CD4-positive, alpha-beta T cell (primary cell): ENCODE measurements at regions not wholly inside any gene's neighbourhood (a gene's known extent, or its start where the extent isn't known, plus 50 kb on each side); places are given as distances from the start of the nearest gene placed in this dataset.

ENCODE experiments used
- ATAC-seq: fragments of 200-7000 bp; cut with Tn5 transposase; one replicate; pipeline ENCODE4 v1.10.0; 2022; ENCODE audit warnings: mild to moderate bottlenecking; ENCODE audit not compliant: poor library complexity
- CTCF ChIA-PET: fragments of 350-600 bp; sonication (Branson Sonifier 250); formaldehyde crosslinking; loops from one replicate; lab custom pipeline; 2021; ENCODE audit warnings: antibody characterized with exemption, inconsistent platforms; lab: Charles Lee
- POLR2A ChIA-PET: fragments of 350-600 bp; sonication (Branson Sonifier 250); formaldehyde crosslinking; loops from one replicate; lab custom pipeline; 2021; ENCODE audit warnings: antibody characterized with exemption, inconsistent platforms; lab: Charles Lee
- DNase-seq, 14 experiments: peaks; one replicate each; pipeline ENCODE4 v3.0.0-alpha.2; 2013 to 2020; ENCODE audit warnings: mixed read lengths in 2 of 14
- H3K27ac ChIP-seq, 2 donors: one replicate each; pipeline versions ENCODE4 v1.5.1 to v1.7.0; 2013; ENCODE audit warnings: low read length in 2 of 2, low read depth in 1 of 2, mild to moderate bottlenecking in 1 of 2
- H3K27me3 ChIP-seq, 2 experiments: 1 replicate in 1 of 2; 2 replicates in 1 of 2; pipeline versions ENCODE4 v1.6.1 to v1.7.0; 2013; ENCODE audit warnings: low read length in 2 of 2, control low read depth in 1 of 2, mild to moderate bottlenecking in 1 of 2, moderate library complexity in 1 of 2; ENCODE audit not compliant: insufficient read depth in 2 of 2, control insufficient read depth in 1 of 2
- H3K36me3 ChIP-seq: one replicate; pipeline ENCODE4 v1.6.1; 2013; ENCODE audit warnings: low read length, control low read depth; ENCODE audit not compliant: insufficient read depth
- H3K4me1 ChIP-seq: one replicate; pipeline ENCODE4 v1.6.1; 2013; ENCODE audit warnings: low read length, control low read depth; ENCODE audit not compliant: insufficient read depth
- H3K4me3 ChIP-seq: one replicate; pipeline ENCODE4 v1.5.1; 2013; ENCODE audit warnings: mild to moderate bottlenecking, low read length, moderate library complexity
- H3K9me3 ChIP-seq, 2 experiments: 1 replicate in 1 of 2; 2 replicates in 1 of 2; pipeline versions ENCODE4 v1.6.1 to v1.7.0; 2013; ENCODE audit warnings: low read length in 2 of 2, mild to moderate bottlenecking in 2 of 2, control low read depth in 1 of 2, moderate library complexity in 1 of 2; ENCODE audit not compliant: control insufficient read depth in 1 of 2, insufficient read depth in 1 of 2
- H3K27ac Mint-ChIP-seq: one replicate; pipeline ENCODE4 v1.8.0; 2020; ENCODE audit warnings: mixed read lengths
- H3K27me3 Mint-ChIP-seq: one replicate; pipeline ENCODE4 v1.8.0; 2021; ENCODE audit warnings: mixed read lengths
- H3K36me3 Mint-ChIP-seq: one replicate; pipeline ENCODE4 v1.8.0; 2021; ENCODE audit warnings: low read depth, mixed read lengths
- H3K4me1 Mint-ChIP-seq: one replicate; pipeline ENCODE4 v1.8.0; 2021; ENCODE audit warnings: low read depth, mixed read lengths
- H3K4me3 Mint-ChIP-seq: one replicate; pipeline ENCODE4 v1.8.0; 2020; ENCODE audit warnings: mild to moderate bottlenecking, mixed read lengths
- H3K9me3 Mint-ChIP-seq: one replicate; pipeline ENCODE4 v1.8.0; 2020; ENCODE audit warnings: mixed read lengths
- intact Hi-C, 2 experiments: fragments of 100-400 bp; cut with DNase I in 1 of 2; cut with micrococcal nuclease in 1 of 2; formaldehyde crosslinking; loops; one replicate each; pipeline versions ENCODE4 v1.15.1 to v1.9.0; 2023 to 2025; cut with DNase I, micrococcal nuclease
- TF ChIP-seq, protein P1 (sequence below): fragments of 200-600 bp; IDR thresholded peaks from one replicate; pipeline ENCODE4 v1.8.0; 2022; ENCODE audit warnings: antibody characterized with exemption, mild to moderate bottlenecking

GRCh38 chr10:77698267-77698931 is 60.8 kb upstream of the KCNMA1 start:
- Mint-ChIP-seq H3K9me3 (no peaks in the 10 kb centered on the region), H3K4me3 (no peak overlapping the region), H3K27ac (no peak overlapping the region), H3K27me3 (peaks cover 18% of the 10 kb centered on the region), H3K4me1 (no peaks in the 10 kb centered on the region), H3K36me3 (no peaks in the 10 kb centered on the region)
- Histone ChIP-seq H3K4me1 (no peaks in the 10 kb centered on the region), H3K36me3 (no peaks in the 10 kb centered on the region), H3K9me3 (no peaks in the 10 kb centered on the region), H3K27me3 (no peaks in the 10 kb centered on the region), H3K4me3 (no peak overlapping the region), H3K27ac (no peak overlapping the region)
- POLR2A ChIA-PET = no interaction called here
- no peak for DNase-seq
- CTCF ChIA-PET = no interaction called here
- no peak for ATAC-seq
- intact Hi-C loops = no loop called here
- TF ChIP-seq, protein P1, sequence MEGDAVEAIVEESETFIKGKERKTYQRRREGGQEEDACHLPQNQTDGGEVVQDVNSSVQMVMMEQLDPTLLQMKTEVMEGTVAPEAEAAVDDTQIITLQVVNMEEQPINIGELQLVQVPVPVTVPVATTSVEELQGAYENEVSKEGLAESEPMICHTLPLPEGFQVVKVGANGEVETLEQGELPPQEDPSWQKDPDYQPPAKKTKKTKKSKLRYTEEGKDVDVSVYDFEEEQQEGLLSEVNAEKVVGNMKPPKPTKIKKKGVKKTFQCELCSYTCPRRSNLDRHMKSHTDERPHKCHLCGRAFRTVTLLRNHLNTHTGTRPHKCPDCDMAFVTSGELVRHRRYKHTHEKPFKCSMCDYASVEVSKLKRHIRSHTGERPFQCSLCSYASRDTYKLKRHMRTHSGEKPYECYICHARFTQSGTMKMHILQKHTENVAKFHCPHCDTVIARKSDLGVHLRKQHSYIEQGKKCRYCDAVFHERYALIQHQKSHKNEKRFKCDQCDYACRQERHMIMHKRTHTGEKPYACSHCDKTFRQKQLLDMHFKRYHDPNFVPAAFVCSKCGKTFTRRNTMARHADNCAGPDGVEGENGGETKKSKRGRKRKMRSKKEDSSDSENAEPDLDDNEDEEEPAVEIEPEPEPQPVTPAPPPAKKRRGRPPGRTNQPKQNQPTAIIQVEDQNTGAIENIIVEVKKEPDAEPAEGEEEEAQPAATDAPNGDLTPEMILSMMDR = no peak

DNA sequence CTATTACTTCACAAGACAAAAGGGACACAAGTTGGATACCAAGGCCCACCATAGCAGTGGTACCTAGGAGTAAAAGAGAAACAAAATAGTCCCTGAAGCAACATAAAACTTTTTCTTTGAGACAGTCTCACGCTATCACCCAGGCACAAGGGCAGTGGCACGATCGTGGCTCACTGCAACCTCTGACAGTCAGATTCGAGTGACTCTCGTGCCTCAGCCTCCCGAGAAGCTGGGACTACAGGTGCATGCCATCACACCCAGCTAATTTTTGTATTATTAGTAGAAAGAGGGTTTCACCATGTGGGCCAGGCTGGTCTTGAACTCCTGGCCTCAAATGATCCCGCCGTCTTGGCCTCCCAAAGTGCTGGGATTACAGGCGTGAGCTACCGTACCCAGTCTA is 59.0 kb upstream of the KCNMA1 start:
- Histone ChIP-seq H3K27me3 (peaks cover 0 to under 1% of the 10 kb centered on the region in 2 experiments), H3K4me1 (no peaks in the 10 kb centered on the region), H3K9me3 (no peaks in the 10 kb centered on the region), H3K36me3 (no peaks in the 10 kb centered on the region), H3K4me3 (no peak overlapping the region), H3K27ac (no peak overlapping the region)
- DNase-seq (no peak), ATAC-seq (no peak)
- H3K27ac Mint-ChIP-seq = no peak overlapping the region
- H3K36me3 Mint-ChIP-seq = no peaks in the 10 kb centered on the region
- no peaks in the 10 kb centered on the region for H3K4me1 Mint-ChIP-seq
- TF ChIP-seq, protein P1 = no peak
- intact Hi-C loops = no loop called here
- POLR2A ChIA-PET = no interaction called here
- CTCF ChIA-PET = no interaction called here
- no peak overlapping the region for H3K4me3 Mint-ChIP-seq
- H3K27me3 Mint-ChIP-seq = peaks cover 19% of the 10 kb centered on the region
- H3K9me3 Mint-ChIP-seq = no peaks in the 10 kb centered on the region

- Mint-ChIP-seq H3K9me3 (no peaks in the 10 kb centered on the region), H3K4me1 (no peaks in the 10 kb centered on the region), H3K4me3 (no peak overlapping the region), H3K27ac (no peak overlapping the region), H3K36me3 (no peaks in the 10 kb centered on the region), H3K27me3 (peaks cover 27% of the 10 kb centered on the region)
- H3K4me1 ChIP-seq = no peaks in the 10 kb centered on the region
- TF ChIP-seq, protein P1 = no peak
- ChIA-PET CTCF (interaction anchor here (0.9 to 2.5 kb wide), 2 partner anchors 16 to 142 kb away, joined by 3 to 7 read pairs; no protein-coding TSS in a partner anchor), POLR2A (no interaction called here)
- no peak overlapping the region for H3K27ac ChIP-seq
- intact Hi-C loops = no loop called here
- DNase-seq = no peak
- no peak for ATAC-seq
- no peaks in the 10 kb centered on the region for H3K36me3 ChIP-seq
- no peaks in the 10 kb centered on the region for H3K9me3 ChIP-seq
- no peak overlapping the region for H3K4me3 ChIP-seq
- H3K27me3 ChIP-seq = peaks cover 0 to 5% of the 10 kb centered on the region in 2 experiments
These were observed 57.6 kb upstream of the KCNMA1 start for GRCh38 chr10:77695186-77695585.
